GM19455 (cell line): ENCODE measurements at regions not wholly inside any gene's neighbourhood (a gene's known extent, or its start where the extent isn't known, plus 50 kb on each side); places are given as distances from the start of the nearest gene placed in this dataset.

Experiments used
- ATAC-seq: cut with Tn5 transposase; IDR thresholded peaks from one replicate; pipeline ENCODE4 v1.9.1; 2021; ENCODE audit not compliant: unreplicated experiment

GRCh38 chr2:117502121-117502520 lies 312.4 kb upstream of the DDX18 start:
- no peak for ATAC-seq

- no peak for ATAC-seq
Observed at GRCh38 chr2:117512307-117512706, 302.2 kb upstream of the DDX18 start.

GRCh38 chr2:117514371-117514770 lies 300.1 kb upstream of the DDX18 start:
- ATAC-seq: no peak

- no peak for ATAC-seq
Observed at GRCh38 chr2:117519238-117519637, 295.3 kb upstream of the DDX18 start.

GRCh38 chr2:117519721-117520120 lies 294.8 kb upstream of the DDX18 start:
- no peak for ATAC-seq

- ATAC-seq: no peak
Observed at GRCh38 chr2:117523267-117523666, 291.2 kb upstream of the DDX18 start.

- no peak for ATAC-seq
Observed at GRCh38 chr2:117523711-117524238, 290.7 kb upstream of the DDX18 start.

GRCh38 chr2:117536139-117536538 lies 278.4 kb upstream of the DDX18 start:
- no peak for ATAC-seq

GRCh38 chr2:117537032-117537431 lies 277.5 kb upstream of the DDX18 start:
- no peak for ATAC-seq

GRCh38 chr2:117551858-117552257 lies 262.6 kb upstream of the DDX18 start:
- no peak for ATAC-seq

GRCh38 chr2:117553448-117553847 lies 261.0 kb upstream of the DDX18 start:
- no peak for ATAC-seq

- no peak for ATAC-seq
Observed at GRCh38 chr2:117555965-117556364, 258.5 kb upstream of the DDX18 start.

- ATAC-seq: no peak
Observed at GRCh38 chr2:117557626-117558025, 256.9 kb upstream of the DDX18 start.

- no peak for ATAC-seq
Observed at GRCh38 chr2:117562654-117563053, 251.8 kb upstream of the DDX18 start.

- no peak for ATAC-seq
Observed at GRCh38 chr2:117571590-117572349, 242.7 kb upstream of the DDX18 start.

GRCh38 chr2:117587310-117587709 lies 227.2 kb upstream of the DDX18 start:
- ATAC-seq: no peak

GRCh38 chr2:117603060-117603459 lies 211.4 kb upstream of the DDX18 start:
- no peak for ATAC-seq

GRCh38 chr2:117603567-117603966 lies 210.9 kb upstream of the DDX18 start:
- ATAC-seq: no peak

GRCh38 chr2:117607202-117607601 lies 207.3 kb upstream of the DDX18 start:
- no peak for ATAC-seq

- ATAC-seq: no peak
Observed at GRCh38 chr2:117613101-117613500, 201.4 kb upstream of the DDX18 start.

- no peak for ATAC-seq
Observed at GRCh38 chr2:117614296-117614695, 200.2 kb upstream of the DDX18 start.

GRCh38 chr2:117614823-117615534 lies 199.5 kb upstream of the DDX18 start:
- no peak for ATAC-seq
